OCI-LY1 (cell line): ENCODE measurements at regions not wholly inside any gene's neighbourhood (a gene's known extent, or its start where the extent isn't known, plus 50 kb on each side); places are given as distances from the start of the nearest gene placed in this dataset.

Source experiments
- H2AFZ ChIP-seq: fragments of 200-600 bp; sonication (generic), shearing (Covaris generic); 2 replicates; pipeline ENCODE4 v1.6.0; 2014; ENCODE audit warnings: antibody characterized with exemption, mild to moderate bottlenecking, low read length
- H3F3A ChIP-seq: fragments of 200-600 bp; sonication (generic), shearing (Covaris generic); 2 replicates; pipeline ENCODE4 v1.6.0; 2014; ENCODE audit warnings: mild to moderate bottlenecking, antibody characterized with exemption, low read length, moderate library complexity; ENCODE audit not compliant: insufficient read depth
- H3K27ac ChIP-seq: fragments of 200-600 bp; sonication (generic); 2 replicates; pipeline ENCODE4 v1.5.1; 2014; ENCODE audit warnings: low read length, mixed run types, mild to moderate bottlenecking, low read depth; ENCODE audit not compliant: poor library complexity, severe bottlenecking
- H3K27me3 ChIP-seq: fragments of 200-600 bp; sonication (generic); 2 replicates; pipeline ENCODE4 v1.6.0; 2014; ENCODE audit warnings: antibody characterized with exemption, mild to moderate bottlenecking, low read length, moderate library complexity; ENCODE audit not compliant: insufficient read depth
- H3K36me3 ChIP-seq: fragments of 200-600 bp; sonication (generic); 2 replicates; pipeline ENCODE4 v1.6.1; 2014; ENCODE audit warnings: mild to moderate bottlenecking, antibody characterized with exemption, low read length, moderate library complexity, mixed read lengths; ENCODE audit not compliant: insufficient read depth
- H3K4me1 ChIP-seq: fragments of 200-600 bp; sonication (generic); 2 replicates; pipeline ENCODE4 v1.5.1; 2014; ENCODE audit warnings: mild to moderate bottlenecking, low read length, moderate library complexity; ENCODE audit not compliant: insufficient read depth, severe bottlenecking
- H3K4me2 ChIP-seq: fragments of 200-600 bp; sonication (generic), shearing (Covaris generic); 2 replicates; pipeline ENCODE4 v1.6.1; 2014; ENCODE audit warnings: low read length
- H3K4me3 ChIP-seq: fragments of 200-600 bp; sonication (generic); 2 replicates; pipeline ENCODE4 v1.5.1; 2014; ENCODE audit warnings: low read length, low read depth, mild to moderate bottlenecking, mixed read lengths; ENCODE audit not compliant: poor library complexity, severe bottlenecking
- H3K79me2 ChIP-seq: fragments of 200-600 bp; shearing (Covaris generic); 2 replicates; pipeline ENCODE4 v1.6.1; 2016; ENCODE audit warnings: mixed run types, low read length, mixed read lengths; ENCODE audit not compliant: insufficient read depth
- H3K9ac ChIP-seq: fragments of 200-600 bp; sonication (generic), shearing (Covaris generic); 2 replicates; pipeline ENCODE4 v1.6.1; 2014; ENCODE audit warnings: mild to moderate bottlenecking, low read length, mixed read lengths
- H3K9me2 ChIP-seq: fragments of 200-600 bp; sonication (generic), shearing (Covaris generic); 2 replicates; pipeline ENCODE4 v1.6.1; 2014; ENCODE audit warnings: low read depth, mild to moderate bottlenecking, low read length, mixed read lengths
- H3K9me3 ChIP-seq: fragments of 200-600 bp; shearing (Covaris generic); 2 replicates; pipeline ENCODE4 v1.6.1; 2014; ENCODE audit warnings: low read length, mixed read lengths
- H4K20me1 ChIP-seq: fragments of 200-600 bp; sonication (generic), shearing (Covaris generic); 2 replicates; pipeline ENCODE4 v1.6.0; 2016; ENCODE audit warnings: mild to moderate bottlenecking, low read length; ENCODE audit not compliant: insufficient read depth
- CTCF ChIP-seq: fragments of 200-600 bp; sonication (generic), shearing (Covaris generic); IDR thresholded peaks from 2 replicates; pipeline ENCODE4 v1.5.1; 2017; ENCODE audit warnings: mild to moderate bottlenecking, antibody characterized with exemption, low read length, moderate library complexity, mixed read lengths
- EZH2 ChIP-seq: fragments of 200-600 bp; sonication (generic), shearing (Covaris generic); IDR thresholded peaks from 2 replicates; pipeline ENCODE4 v1.8.0; 2017; ENCODE audit warnings: borderline replicate concordance, mixed run types, mild to moderate bottlenecking, antibody characterized with exemption, low read length, moderate library complexity, mixed read lengths

GRCh38 chr4:123193802-123194367 lies 202.7 kb upstream of the SPRY1 start:
- H3K27ac ChIP-seq, result no peak overlapping the region
- TF ChIP-seq CTCF, result no peak
- no peak for TF ChIP-seq EZH2
- H3K9me3 ChIP-seq, result no peaks in the 10 kb centered on the region
- H3K4me3 ChIP-seq, result no peak overlapping the region
- no peak overlapping the region for H3K4me2 ChIP-seq
- no peaks in the 10 kb centered on the region for H3K79me2 ChIP-seq
- no peaks in the 10 kb centered on the region for H4K20me1 ChIP-seq
- H2AFZ ChIP-seq, result no peak overlapping the region
- no peak overlapping the region for H3K9ac ChIP-seq
- no peaks in the 10 kb centered on the region for H3K9me2 ChIP-seq
- H3F3A ChIP-seq, result no peaks in the 10 kb centered on the region
- H3K36me3 ChIP-seq, result no peaks in the 10 kb centered on the region
- H3K27me3 ChIP-seq, result no peaks in the 10 kb centered on the region
- H3K4me1 ChIP-seq, result no peaks in the 10 kb centered on the region

- no peak overlapping the region for H3K4me2 ChIP-seq
- H3K4me3 ChIP-seq, result no peak overlapping the region
- H3K27me3 ChIP-seq, result no peaks in the 10 kb centered on the region
- no peaks in the 10 kb centered on the region for H3K4me1 ChIP-seq
- H3K36me3 ChIP-seq, result no peaks in the 10 kb centered on the region
- no peak overlapping the region for H2AFZ ChIP-seq
- H3K9me3 ChIP-seq, result no peaks in the 10 kb centered on the region
- H3K79me2 ChIP-seq, result no peaks in the 10 kb centered on the region
- H3K27ac ChIP-seq, result no peak overlapping the region
- H3K9ac ChIP-seq, result no peak overlapping the region
- TF ChIP-seq EZH2 (no peak), CTCF (no peak)
- H4K20me1 ChIP-seq, result no peaks in the 10 kb centered on the region
- no peaks in the 10 kb centered on the region for H3K9me2 ChIP-seq
- no peaks in the 10 kb centered on the region for H3F3A ChIP-seq
These were observed 197.9 kb upstream of the SPRY1 start for GRCh38 chr4:123198706-123199105.

GRCh38 chr4:123200051-123200940 lies 196.3 kb upstream of the SPRY1 start:
- no peaks in the 10 kb centered on the region for H4K20me1 ChIP-seq
- no peaks in the 10 kb centered on the region for H3K36me3 ChIP-seq
- H3K9me2 ChIP-seq, result no peaks in the 10 kb centered on the region
- H3K9me3 ChIP-seq, result no peaks in the 10 kb centered on the region
- H3K27ac ChIP-seq, result no peak overlapping the region
- no peak overlapping the region for H3K4me3 ChIP-seq
- H3K27me3 ChIP-seq, result no peaks in the 10 kb centered on the region
- TF ChIP-seq CTCF (no peak), EZH2 (no peak)
- no peaks in the 10 kb centered on the region for H3K4me1 ChIP-seq
- no peak overlapping the region for H2AFZ ChIP-seq
- no peak overlapping the region for H3K9ac ChIP-seq
- H3K4me2 ChIP-seq, result no peak overlapping the region
- no peaks in the 10 kb centered on the region for H3F3A ChIP-seq
- H3K79me2 ChIP-seq, result no peaks in the 10 kb centered on the region
